Pancreas (tissue), 10 donors: ENCODE measurements at regions not wholly inside any gene's neighbourhood (a gene's known extent, or its start where the extent isn't known, plus 50 kb on each side); places are given as distances from the start of the nearest gene placed in this dataset.
A peak's percentile ranks its signal among the peaks of the same experiment; 100 is the strongest.

ENCODE experiments used
- ATAC-seq, 4 donors: fragments of 200-7000 bp; cut with Tn5 transposase; one replicate each; pipeline versions ENCODE4 v1.8.0 to v1.9.1; 2020; ENCODE audit warnings: mild to moderate bottlenecking in 4 of 4, moderate library complexity in 4 of 4
- DNase-seq, 6 donors: peaks; one replicate each; pipeline ENCODE4 v3.0.0-alpha.2; 2020
- FAIRE-seq: peaks from 2 replicates; lab custom pipeline; 2012; peaks lifted over from hg19 to GRCh38; lab: Jason Lieb, UNC
- H3K27ac ChIP-seq, 4 donors: fragments of 200-600 bp; sonication (generic); 1 replicate in 3 of 4; 2 replicates in 1 of 4; pipeline versions ENCODE4 v1.5.0 to v1.8.0; 2020
- H3K27me3 ChIP-seq, 4 donors: fragments of 200-600 bp; one replicate each; pipeline ENCODE4 v1.8.0; 2021
- H3K36me3 ChIP-seq, 3 donors: fragments of 200-600 bp; sonication (generic) in 1 of 3; one replicate each; pipeline versions ENCODE4 v1.5.0 to v1.8.0; 2020 to 2021
- H3K4me1 ChIP-seq, 3 donors: fragments of 200-600 bp; one replicate each; pipeline ENCODE4 v1.8.0; 2021
- H3K4me3 ChIP-seq, 4 donors: fragments of 200-600 bp; sonication (generic) in 2 of 4; one replicate each; pipeline versions ENCODE4 v1.5.0 to v1.8.0; 2020 to 2021
- H3K9me3 ChIP-seq, 4 donors: fragments of 200-600 bp; one replicate each; pipeline ENCODE4 v1.8.0; 2021
- WGBS, 2 donors: extraction: QIAGEN DNeasy Blood & Tissue Kit; methylation state at CpG; one replicate each; pipeline ENCODE4 v1.1.7; 2013; 5-methylcytosine and 5-hydroxymethylcytosine counted together
- intact Hi-C, 3 donors: fragments of 100-400 bp; cut with DNase I; formaldehyde crosslinking; loops; one replicate each; pipeline versions ENCODE4 v1.11.1 to v1.14.2; 2022
- TF ChIP-seq, protein P1 (sequence below), 4 donors: fragments of 200-600 bp; sonication (generic) in 3 of 4; IDR thresholded peaks; one replicate each; pipeline versions ENCODE4 v1.5.0 to v1.8.0; 2021; ENCODE audit warnings: antibody characterized with exemption in 4 of 4
- donor health status: healthy with polysubstance abuse.
- donor health status: DM: no; HTN: no; CAD: no; lungs with moderate emphysema.
- donor health status: DM: no; HTN: no; CAD: no.
- donor health status: control.
- donor health status: control.
- donor health status: Bipolar disorder and iron deficiency.
- donor health status: DM: yes; HTN: yes; CAD: no.
- donor health status: DM: no; HTN: no; CAD: no.
- donor health status: DM: no; HTN: no; CAD: no.
- donor health status: DM: yes; HTN: yes; CAD: no.

DNA sequence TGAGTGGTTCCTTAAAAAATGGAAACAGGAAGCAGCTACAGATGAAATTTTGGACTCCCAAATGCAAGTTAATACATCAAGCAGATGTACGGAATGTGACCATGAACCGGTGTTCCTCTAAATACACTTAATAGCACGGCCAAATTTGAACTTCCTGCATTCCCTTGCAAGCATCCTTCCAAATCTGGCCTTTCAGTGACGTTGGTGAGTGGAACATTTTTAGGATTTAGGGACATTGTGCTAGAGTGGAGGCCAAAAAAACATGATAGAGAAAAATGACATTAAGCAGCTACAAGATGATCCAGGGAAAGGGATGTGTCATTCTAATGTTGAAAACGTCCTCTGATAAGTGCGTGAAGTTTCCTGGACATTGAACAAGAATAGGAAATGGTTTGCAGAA lies 62.1 kb downstream of the CTAGE1 start:
- Histone ChIP-seq H3K36me3 (no peaks in the 10 kb centered on the region), H3K27me3 (no peaks in the 10 kb centered on the region), H3K27ac (no peak overlapping the region), H3K9me3 (no peaks in the 10 kb centered on the region), H3K4me1 (no peaks in the 10 kb centered on the region), H3K4me3 (no peak overlapping the region)
- intact Hi-C loops = no loop called here
- DNase-seq = no peak
- ATAC-seq = no peak
- TF ChIP-seq, protein P1, sequence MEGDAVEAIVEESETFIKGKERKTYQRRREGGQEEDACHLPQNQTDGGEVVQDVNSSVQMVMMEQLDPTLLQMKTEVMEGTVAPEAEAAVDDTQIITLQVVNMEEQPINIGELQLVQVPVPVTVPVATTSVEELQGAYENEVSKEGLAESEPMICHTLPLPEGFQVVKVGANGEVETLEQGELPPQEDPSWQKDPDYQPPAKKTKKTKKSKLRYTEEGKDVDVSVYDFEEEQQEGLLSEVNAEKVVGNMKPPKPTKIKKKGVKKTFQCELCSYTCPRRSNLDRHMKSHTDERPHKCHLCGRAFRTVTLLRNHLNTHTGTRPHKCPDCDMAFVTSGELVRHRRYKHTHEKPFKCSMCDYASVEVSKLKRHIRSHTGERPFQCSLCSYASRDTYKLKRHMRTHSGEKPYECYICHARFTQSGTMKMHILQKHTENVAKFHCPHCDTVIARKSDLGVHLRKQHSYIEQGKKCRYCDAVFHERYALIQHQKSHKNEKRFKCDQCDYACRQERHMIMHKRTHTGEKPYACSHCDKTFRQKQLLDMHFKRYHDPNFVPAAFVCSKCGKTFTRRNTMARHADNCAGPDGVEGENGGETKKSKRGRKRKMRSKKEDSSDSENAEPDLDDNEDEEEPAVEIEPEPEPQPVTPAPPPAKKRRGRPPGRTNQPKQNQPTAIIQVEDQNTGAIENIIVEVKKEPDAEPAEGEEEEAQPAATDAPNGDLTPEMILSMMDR (IDR thresholded peaks at IDR 0.05) = no peak
- FAIRE-seq = no peak
- WGBS, 2 donors = 70% methylated on average over 6 of the region's 6 CpGs

DNA sequence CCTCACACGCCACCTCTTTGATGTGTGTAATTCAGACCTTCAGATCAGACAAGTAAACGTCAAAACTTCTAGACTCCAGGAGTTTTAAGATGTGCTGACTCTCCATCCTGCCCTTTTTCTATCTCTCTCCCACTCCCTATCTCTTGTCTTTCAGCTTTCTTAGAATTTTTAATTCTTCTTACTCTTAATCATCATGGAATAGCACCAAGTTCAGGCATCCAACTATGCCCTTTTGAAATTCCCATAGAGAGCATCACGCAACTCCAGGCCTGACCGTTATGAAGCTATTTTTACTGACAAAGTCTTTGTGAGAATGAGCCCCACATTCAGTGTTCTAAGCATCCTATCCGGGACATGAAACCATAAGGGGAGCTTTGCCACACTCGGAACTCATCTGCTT lies 62.6 kb downstream of the CTAGE1 start:
- H3K9me3 ChIP-seq = no peaks in the 10 kb centered on the region
- intact Hi-C loops = no loop called here
- ATAC-seq (no peak), DNase-seq (no peak), FAIRE-seq (no peak)
- TF ChIP-seq, protein P1 (IDR thresholded peaks at IDR 0.05) = no peak
- H3K36me3 ChIP-seq = no peaks in the 10 kb centered on the region
- H3K4me1 ChIP-seq = no peaks in the 10 kb centered on the region
- H3K27ac ChIP-seq = no peak overlapping the region
- no peaks in the 10 kb centered on the region for H3K27me3 ChIP-seq
- WGBS, 2 donors = 81 to 86% methylated on average over 6 of the region's 6 CpGs
- no peak overlapping the region for H3K4me3 ChIP-seq

DNA sequence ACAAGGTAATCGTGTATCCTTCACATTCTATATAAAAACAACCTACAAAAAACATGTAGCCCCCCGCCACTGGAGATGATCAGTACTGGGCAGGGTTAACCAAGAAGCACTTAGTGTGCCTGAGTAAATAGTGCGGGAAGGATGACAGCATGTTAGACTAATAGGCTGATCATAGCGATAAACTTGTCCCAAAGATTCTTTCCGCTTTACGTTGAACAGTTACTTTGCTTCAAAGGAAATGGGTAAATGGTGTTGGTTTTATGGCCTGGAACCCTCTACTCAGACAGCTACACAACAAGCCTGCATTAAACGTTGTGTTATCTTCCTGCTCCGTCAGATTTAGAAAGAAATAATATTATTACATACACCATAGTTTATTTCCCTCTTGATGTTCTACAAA lies 67.7 kb downstream of the CTAGE1 start:
- TF ChIP-seq, protein P1 (IDR thresholded peaks at IDR 0.05) = no peak
- ATAC-seq (no peak), FAIRE-seq (no peak), DNase-seq (no peak)
- 81 to 89% methylated on average over 8 of the region's 8 CpGs for WGBS, 2 donors
- Histone ChIP-seq H3K4me3 (no peak overlapping the region), H3K36me3 (no peaks in the 10 kb centered on the region), H3K9me3 (no peaks in the 10 kb centered on the region), H3K27me3 (no peaks in the 10 kb centered on the region), H3K4me1 (peaks cover 7 to 19% (median 9%) of the 10 kb centered on the region in 3 donors), H3K27ac (no peak overlapping the region)
- intact Hi-C loops = loop anchor here in 1 of 3 donors (10.0 kb wide), 1 partner anchor 175 kb away; no protein-coding TSS in a partner anchor

DNA sequence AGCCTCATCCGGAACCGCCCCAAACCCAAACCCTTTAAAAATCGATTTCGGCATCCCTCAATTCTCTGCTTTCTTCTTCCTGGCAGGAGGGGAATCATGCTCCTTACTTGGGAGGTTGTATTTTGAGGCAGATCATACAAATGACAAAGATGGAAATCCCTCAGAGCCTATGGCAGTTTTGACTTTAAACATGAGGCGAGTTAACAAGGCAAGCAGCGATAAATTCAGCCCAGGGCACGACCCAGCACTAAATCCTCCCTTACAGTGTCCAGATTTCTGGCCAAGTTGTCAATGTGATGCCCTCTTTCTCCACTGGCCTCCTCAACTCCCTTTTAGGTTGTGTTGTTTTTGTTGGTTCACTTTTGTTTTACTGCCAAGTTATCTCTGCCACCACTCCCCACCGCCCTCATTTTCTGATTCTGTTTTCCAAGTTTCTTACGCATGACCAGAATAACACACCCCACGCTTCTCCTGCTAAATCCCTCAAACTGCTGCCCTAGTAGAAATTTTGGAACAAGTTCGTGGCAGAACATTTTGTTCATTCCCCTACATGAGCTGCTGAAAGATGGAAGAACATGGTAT lies 68.3 kb downstream of the CTAGE1 start:
- H3K4me1 ChIP-seq = peaks cover 7 to 19% (median 9%) of the 10 kb centered on the region in 3 donors
- ATAC-seq (no peak), FAIRE-seq (no peak), DNase-seq (no peak)
- H3K27ac ChIP-seq = peak overlapping the region; percentile 54 to 71 (median 62)
- no peaks in the 10 kb centered on the region for H3K27me3 ChIP-seq
- TF ChIP-seq, protein P1 (IDR thresholded peaks at IDR 0.05) = no peak
- H3K36me3 ChIP-seq = no peaks in the 10 kb centered on the region
- 67 to 71% methylated on average over 11 of the region's 11 CpGs for WGBS, 2 donors
- no peaks in the 10 kb centered on the region for H3K9me3 ChIP-seq
- intact Hi-C loops = loop anchor here in 1 of 3 donors (10.0 kb wide), 1 partner anchor 175 kb away; no protein-coding TSS in a partner anchor
- H3K4me3 ChIP-seq = peak overlapping the region in 3 of 4 donors; percentile 27 to 46 (median 38)
